NB4 (cell line): ENCODE measurements at regions not wholly inside any gene's neighbourhood (a gene's known extent, or its start where the extent isn't known, plus 50 kb on each side); places are given as distances from the start of the nearest gene placed in this dataset.

Source experiments
- CTCF ChIP-seq: IDR thresholded peaks from one replicate; pipeline ENCODE4 v1.5.1; 2012; ENCODE audit warnings: low read depth, low read length
- MAX ChIP-seq: IDR thresholded peaks from 2 replicates; pipeline ENCODE4 v1.6.1; 2011; ENCODE audit warnings: low read depth, low read length
- POLR2A ChIP-seq: IDR thresholded peaks from 2 replicates; pipeline ENCODE4 v1.6.1; 2011; ENCODE audit warnings: mild to moderate bottlenecking; ENCODE audit not compliant: insufficient read length; ENCODE audit errors: extremely low read depth

- TF ChIP-seq POLR2A (no peak), CTCF (no peak), MAX (no peak)
Measured at GRCh38 chr5:146944019-146944418, 65.5 kb upstream of the PPP2R2B start.
